H9 (cell line): ENCODE measurements at regions not wholly inside any gene's neighbourhood (a gene's known extent, or its start where the extent isn't known, plus 50 kb on each side); places are given as distances from the start of the nearest gene placed in this dataset.

Experiments used
- DNase-seq: peaks from one replicate; pipeline ENCODE4 v3.0.0-alpha.2; 2017
- H2AFZ ChIP-seq: one replicate; pipeline ENCODE4 v1.6.1; 2013; ENCODE audit warnings: mild to moderate bottlenecking, low read length, control low read depth, moderate library complexity
- H2AK5ac ChIP-seq: 2 replicates; pipeline ENCODE4 v1.6.1; 2013; ENCODE audit warnings: low read length, control low read depth, mixed read lengths; ENCODE audit not compliant: insufficient read length
- H2BK120ac ChIP-seq: one replicate; pipeline ENCODE4 v1.6.1; 2013; ENCODE audit warnings: low read depth, mild to moderate bottlenecking, low read length, control low read depth, inconsistent platforms; ENCODE audit not compliant: poor library complexity, severe bottlenecking
- H2BK12ac ChIP-seq: 2 replicates; pipeline ENCODE4 v1.6.1; 2013; ENCODE audit warnings: low read length, control low read depth, mixed read lengths, low read depth; ENCODE audit not compliant: insufficient read length
- H2BK15ac ChIP-seq: 2 replicates; pipeline ENCODE4 v1.6.1; 2013; ENCODE audit warnings: low read depth, low read length, control low read depth
- H2BK20ac ChIP-seq: one replicate; pipeline ENCODE4 v1.6.1; 2013; ENCODE audit warnings: low read depth, mild to moderate bottlenecking, low read length, control low read depth, inconsistent platforms; ENCODE audit not compliant: poor library complexity, severe bottlenecking
- H2BK5ac ChIP-seq: 2 replicates; pipeline ENCODE4 v1.6.1; 2013; ENCODE audit warnings: low read length, control low read depth, mixed read lengths; ENCODE audit not compliant: insufficient read length
- H3K14ac ChIP-seq: 2 replicates; pipeline ENCODE4 v1.6.1; 2013; ENCODE audit warnings: low read length, control low read depth; ENCODE audit not compliant: insufficient read depth
- H3K18ac ChIP-seq: 2 replicates; pipeline ENCODE4 v1.6.1; 2013; ENCODE audit warnings: low read depth, mild to moderate bottlenecking, mixed read lengths, low read length, control low read depth; ENCODE audit not compliant: insufficient read length
- H3K23ac ChIP-seq: 2 replicates; pipeline ENCODE4 v1.6.1; 2013; ENCODE audit warnings: low read length, control low read depth, mixed read lengths, low read depth; ENCODE audit not compliant: insufficient read length
- H3K23me2 ChIP-seq: 2 replicates; pipeline ENCODE4 v1.6.1; 2013; ENCODE audit warnings: low read depth, mild to moderate bottlenecking, mixed read lengths, low read length, control low read depth; ENCODE audit not compliant: insufficient read length, poor library complexity, severe bottlenecking
- H3K27ac ChIP-seq: 2 replicates; pipeline ENCODE4 v1.5.1; 2013; ENCODE audit warnings: low read length, control low read depth, mixed read lengths, low read depth; ENCODE audit not compliant: insufficient read length
- H3K27me3 ChIP-seq: 2 replicates; pipeline ENCODE4 v1.6.1; 2013; ENCODE audit warnings: low read length, control low read depth, inconsistent platforms; ENCODE audit not compliant: insufficient read depth
- H3K4ac ChIP-seq: 2 replicates; pipeline ENCODE4 v1.6.1; 2013; ENCODE audit warnings: low read depth, mild to moderate bottlenecking, control low read depth, inconsistent platforms, low read length, moderate library complexity
- H3K4me1 ChIP-seq: 2 replicates; pipeline ENCODE4 v1.6.1; 2013; ENCODE audit warnings: low read length, control low read depth, inconsistent platforms; ENCODE audit not compliant: insufficient read depth
- H3K4me2 ChIP-seq: 2 replicates; pipeline ENCODE4 v1.6.1; 2013; ENCODE audit warnings: low read length, control low read depth, mixed read lengths; ENCODE audit not compliant: insufficient read length, insufficient read depth
- H3K56ac ChIP-seq: 2 replicates; pipeline ENCODE4 v1.6.1; 2013; ENCODE audit warnings: low read depth, mild to moderate bottlenecking, mixed read lengths, low read length, control low read depth; ENCODE audit not compliant: insufficient read length
- H3K79me1 ChIP-seq: 2 replicates; pipeline ENCODE4 v1.6.1; 2013; ENCODE audit warnings: low read depth, mild to moderate bottlenecking, moderate library complexity, low read length, control low read depth, inconsistent platforms; ENCODE audit not compliant: insufficient read depth, poor library complexity, severe bottlenecking
- H3K79me2 ChIP-seq: 2 replicates; pipeline ENCODE4 v1.6.1; 2013; ENCODE audit warnings: low read length, control low read depth, inconsistent platforms; ENCODE audit not compliant: insufficient read depth
- H3K9ac ChIP-seq: 2 replicates; pipeline ENCODE4 v1.6.1; 2013; ENCODE audit warnings: low read length, control low read depth, mixed read lengths; ENCODE audit not compliant: insufficient read length; ENCODE audit errors: extremely low read depth
- H3K9me3 ChIP-seq: one replicate; pipeline ENCODE4 v1.6.1; 2013; ENCODE audit warnings: low read depth, low read length, inconsistent platforms; ENCODE audit not compliant: control insufficient read depth
- H3T11ph ChIP-seq: one replicate; pipeline ENCODE4 v1.6.1; 2013; ENCODE audit warnings: mild to moderate bottlenecking, low read length, control low read depth, inconsistent platforms
- H4K20me1 ChIP-seq: one replicate; pipeline ENCODE4 v1.6.1; 2013; ENCODE audit not compliant: control insufficient read depth, insufficient read length, insufficient read depth
- H4K5ac ChIP-seq: 2 replicates; pipeline ENCODE4 v1.6.1; 2013; ENCODE audit warnings: low read depth, mild to moderate bottlenecking, mixed read lengths, low read length, control low read depth; ENCODE audit not compliant: insufficient read length
- H4K8ac ChIP-seq: replicated peaks from 2 replicates; pipeline ENCODE4 v1.6.1; 2013; ENCODE audit warnings: low read length, control low read depth, mixed read lengths, low read depth; ENCODE audit not compliant: insufficient read length
- H4K91ac ChIP-seq: 2 replicates; pipeline ENCODE4 v1.6.1; 2013; ENCODE audit warnings: low read depth, mild to moderate bottlenecking, moderate library complexity, mixed read lengths, low read length, control low read depth; ENCODE audit not compliant: insufficient read length
- H3K27ac Mint-ChIP-seq, 3 experiments: 2 replicates in 2 of 3; 3 replicates in 1 of 3; pipeline ENCODE4 v1.8.0; 2020 to 2021; ENCODE audit warnings: mixed read lengths in 3 of 3, mild to moderate bottlenecking in 1 of 3, moderate library complexity in 1 of 3
- H3K27me3 Mint-ChIP-seq: 2 replicates; pipeline ENCODE4 v1.8.0; 2021; ENCODE audit warnings: low read depth, mild to moderate bottlenecking, moderate library complexity, mixed read lengths
- H3K36me3 Mint-ChIP-seq, 3 experiments: 2 replicates in 2 of 3; 3 replicates in 1 of 3; pipeline ENCODE4 v1.8.0; 2020 to 2021; ENCODE audit warnings: low read depth in 3 of 3, mixed read lengths in 3 of 3; ENCODE audit not compliant: insufficient read depth in 1 of 3
- H3K4me1 Mint-ChIP-seq, 2 experiments: 2 replicates each; pipeline ENCODE4 v1.8.0; 2020; ENCODE audit warnings: mixed read lengths in 2 of 2
- H3K4me3 Mint-ChIP-seq, 2 experiments: 2 replicates in 1 of 2; 3 replicates in 1 of 2; pipeline ENCODE4 v1.8.0; 2020 to 2021; ENCODE audit warnings: mild to moderate bottlenecking in 2 of 2, mixed read lengths in 2 of 2, moderate library complexity in 1 of 2
- H3K9me3 Mint-ChIP-seq, 2 experiments: 2 replicates in 1 of 2; 3 replicates in 1 of 2; pipeline ENCODE4 v1.8.0; 2020; ENCODE audit warnings: mild to moderate bottlenecking in 2 of 2, mixed read lengths in 2 of 2, moderate library complexity in 1 of 2
- CTCF ChIP-seq: fragments of 200-600 bp; sonication (generic); conservative IDR thresholded peaks from 3 replicates; pipeline ENCODE4 v1.8.0; 2021; ENCODE audit warnings: antibody characterized with exemption, mild to moderate bottlenecking
- WGBS: extraction: QIAGEN DNeasy Blood & Tissue Kit; methylation state at CpG from one replicate; pipeline ENCODE4 v1.1.7; 2013; ENCODE audit warnings: missing lambda C conversion rate, low lambda C conversion rate, mixed read lengths; ENCODE audit not compliant: insufficient read length; ENCODE audit errors: extremely low coverage; 5-methylcytosine and 5-hydroxymethylcytosine counted together

- Histone ChIP-seq H3K56ac (no peak overlapping the region), H3K27ac (no peak overlapping the region), H3K27me3 (no peaks in the 10 kb centered on the region), H3K79me2 (no peaks in the 10 kb centered on the region), H4K5ac (no peak overlapping the region), H2AFZ (no peak overlapping the region), H4K91ac (no peak overlapping the region), H2BK15ac (no peak overlapping the region), H3K4me1 (no peaks in the 10 kb centered on the region), H3K23ac (no peak overlapping the region), H3K18ac (no peak overlapping the region), H3T11ph (no peak overlapping the region), H2BK120ac (no peak overlapping the region), H4K20me1 (no peaks in the 10 kb centered on the region), H3K9ac (no peak overlapping the region), H2BK20ac (no peak overlapping the region), H3K4me2 (no peak overlapping the region), H3K4ac (no peak overlapping the region), H3K9me3 (no peaks in the 10 kb centered on the region), H2AK5ac (no peak overlapping the region), H3K14ac (no peak overlapping the region), H2BK12ac (no peak overlapping the region), H4K8ac (no peak overlapping the region), H2BK5ac (no peak overlapping the region), H3K23me2 (no peaks in the 10 kb centered on the region), H3K79me1 (no peaks in the 10 kb centered on the region)
- no peak for DNase-seq
- H3K36me3 Mint-ChIP-seq, result no peaks in the 10 kb centered on the region
- no peak overlapping the region for H3K27ac Mint-ChIP-seq
- H3K27me3 Mint-ChIP-seq, result peaks cover 6% of the 10 kb centered on the region
- TF ChIP-seq CTCF, result no peak
- H3K9me3 Mint-ChIP-seq, result no peaks in the 10 kb centered on the region
- no peaks in the 10 kb centered on the region for H3K4me1 Mint-ChIP-seq
- no peak overlapping the region for H3K4me3 Mint-ChIP-seq
- WGBS, result no CpG with 5 or more reads among the region's 3 CpGs
Observed at GRCh38 chr12:13546231-13546630, 349.7 kb downstream of the EMP1 start.
